Loucy (cell line): ENCODE measurements at regions not wholly inside any gene's neighbourhood (a gene's known extent, or its start where the extent isn't known, plus 50 kb on each side); places are given as distances from the start of the nearest gene placed in this dataset.

ENCODE experiments used
- EZH2phosphoT487 ChIP-seq: fragments of 200-600 bp; IDR thresholded peaks from 2 replicates; pipeline ENCODE4 v1.6.1; 2018; ENCODE audit warnings: antibody characterized with exemption, mild to moderate bottlenecking, moderate library complexity, borderline replicate concordance
- TF ChIP-seq, protein P1 (sequence below): fragments of 200-600 bp; sonication (generic); conservative IDR thresholded peaks from 2 replicates; pipeline ENCODE4 v1.5.1; 2014; ENCODE audit warnings: mild to moderate bottlenecking, antibody characterized with exemption, low read length

DNA sequence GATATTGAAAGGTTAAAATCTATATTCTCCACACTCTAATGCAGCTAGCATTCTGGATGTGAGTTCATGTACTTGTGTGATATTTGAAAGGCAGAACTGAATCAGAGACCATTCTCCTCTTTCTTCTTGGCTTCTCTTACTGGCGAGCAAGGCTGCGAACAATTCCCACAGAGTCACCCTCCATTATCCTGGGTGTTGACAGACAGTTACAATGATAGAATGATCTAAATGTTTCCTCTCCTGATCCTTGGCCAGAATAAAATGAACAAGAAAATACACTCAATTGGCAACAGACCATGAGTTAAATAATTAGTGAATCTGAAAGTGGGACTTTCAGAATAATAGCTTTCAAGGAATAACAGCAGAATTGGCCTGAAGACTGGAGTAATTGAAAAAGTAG is 342.8 kb downstream of the RAPGEF2 start:
- TF ChIP-seq, protein P1, sequence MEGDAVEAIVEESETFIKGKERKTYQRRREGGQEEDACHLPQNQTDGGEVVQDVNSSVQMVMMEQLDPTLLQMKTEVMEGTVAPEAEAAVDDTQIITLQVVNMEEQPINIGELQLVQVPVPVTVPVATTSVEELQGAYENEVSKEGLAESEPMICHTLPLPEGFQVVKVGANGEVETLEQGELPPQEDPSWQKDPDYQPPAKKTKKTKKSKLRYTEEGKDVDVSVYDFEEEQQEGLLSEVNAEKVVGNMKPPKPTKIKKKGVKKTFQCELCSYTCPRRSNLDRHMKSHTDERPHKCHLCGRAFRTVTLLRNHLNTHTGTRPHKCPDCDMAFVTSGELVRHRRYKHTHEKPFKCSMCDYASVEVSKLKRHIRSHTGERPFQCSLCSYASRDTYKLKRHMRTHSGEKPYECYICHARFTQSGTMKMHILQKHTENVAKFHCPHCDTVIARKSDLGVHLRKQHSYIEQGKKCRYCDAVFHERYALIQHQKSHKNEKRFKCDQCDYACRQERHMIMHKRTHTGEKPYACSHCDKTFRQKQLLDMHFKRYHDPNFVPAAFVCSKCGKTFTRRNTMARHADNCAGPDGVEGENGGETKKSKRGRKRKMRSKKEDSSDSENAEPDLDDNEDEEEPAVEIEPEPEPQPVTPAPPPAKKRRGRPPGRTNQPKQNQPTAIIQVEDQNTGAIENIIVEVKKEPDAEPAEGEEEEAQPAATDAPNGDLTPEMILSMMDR, result no peak
- no peak for TF ChIP-seq EZH2phosphoT487
